ENCODE measurements at regions not wholly inside any gene's neighbourhood (a gene's known extent, or its start where the extent isn't known, plus 50 kb on each side); places are given as distances from the start of the nearest gene placed in this dataset.

GRCh38 chr9:16121601-16122286 lies 568.9 kb downstream of the CCDC171 start:
- ATAC-seq (no peak), DNase-seq (ENCODE audit: low read depth in 1 of 2, low spot score in 1 of 2) (no peak), FAIRE-seq (no peak)
- peaks cover 8% of the 10 kb centered on the region for H3K4me1 ChIP-seq
- ChIA-PET CTCF (interaction anchor here (0.9 to 1.0 kb wide), 2 partner anchors 12 to 19 kb away, joined by 3 read pairs; no protein-coding TSS in a partner anchor), POLR2A (no interaction called here)
- H3K4me2 ChIP-seq = no peak overlapping the region
- WGBS (ENCODE audit: missing lambda C conversion rate) = 69% methylated on average over 7 of the region's 7 CpGs
- no peak overlapping the region for H3K27ac ChIP-seq
- no peak overlapping the region for H3K4me3 ChIP-seq
- no peaks in the 10 kb centered on the region for H3K9me3 ChIP-seq
- TF ChIP-seq TP53 (CRISPR knock-in tag; IDR thresholded peaks at IDR 0.05) (no peak), MAX (IDR thresholded peaks at IDR 0.05) (no peak), USF2 (IDR thresholded peaks at IDR 0.05) (no peak), FOXS1 (CRISPR knock-in tag; IDR thresholded peaks at IDR 0.05) (no peak), GATA3 (IDR thresholded peaks at IDR 0.05; ENCODE audit: borderline replicate concordance) (no peak), HOXA7 (CRISPR knock-in tag; IDR thresholded peaks at IDR 0.05) (no peak), HEYL (CRISPR knock-in tag; IDR thresholded peaks at IDR 0.05) (no peak), REST (IDR thresholded peaks at IDR 0.05) (no peak), HOXB13 (CRISPR knock-in tag; IDR thresholded peaks at IDR 0.05; ENCODE audit: low read depth) (no peak), JUN (IDR thresholded peaks at IDR 0.05) (no peak), PHF8 (IDR thresholded peaks at IDR 0.05; ENCODE audit: borderline replicate concordance, low read depth) (no peak), POLR2A (IDR thresholded peaks at IDR 0.05; ENCODE audit: low read length) (no peak), JUNB (IDR thresholded peaks at IDR 0.05) (no peak), HOXB5 (CRISPR knock-in tag; IDR thresholded peaks at IDR 0.05) (no peak), KDM1A (IDR thresholded peaks at IDR 0.05; ENCODE audit: low read depth) (no peak)

- ChIA-PET CTCF (interaction anchor here (2.9 kb wide), 1 partner anchor 8 kb away, joined by 11 read pairs; no protein-coding TSS in a partner anchor), POLR2A (no interaction called here)
- Histone ChIP-seq H3K4me2 (no peak overlapping the region), H3K9me3 (peaks cover 3% of the 10 kb centered on the region; the same call in 1 of the 3 replicates), H3K27ac (no peak overlapping the region), H3K4me1 (no peaks in the 10 kb centered on the region), H3K4me3 (no peak overlapping the region)
- 80% methylated on average over 2 of the region's 2 CpGs for WGBS (ENCODE audit: missing lambda C conversion rate)
- DNase-seq (ENCODE audit: low read depth in 1 of 2, low spot score in 1 of 2) = no peak
- TF ChIP-seq HEYL (CRISPR knock-in tag; IDR thresholded peaks at IDR 0.05) = no peak
- TF ChIP-seq POLR2AphosphoS2 (conservative IDR thresholded peaks at IDR 0.05; ENCODE audit: low read length) = no peak
- TF ChIP-seq CEBPB (IDR thresholded peaks at IDR 0.05) = no peak
- no peak for TF ChIP-seq TP53 (CRISPR knock-in tag; IDR thresholded peaks at IDR 0.05)
- TF ChIP-seq CHD4 (IDR thresholded peaks at IDR 0.05; ENCODE audit: borderline replicate concordance) = no peak
- TF ChIP-seq TFCP2L1 (CRISPR knock-in tag; IDR thresholded peaks at IDR 0.05) = no peak
- TF ChIP-seq FOXS1 (CRISPR knock-in tag; IDR thresholded peaks at IDR 0.05) = no peak
- no peak for TF ChIP-seq ZNF302 (CRISPR knock-in tag; IDR thresholded peaks at IDR 0.05)
- no peak for TF ChIP-seq RAD21 (conservative IDR thresholded peaks at IDR 0.05 in 1 of 2, IDR thresholded peaks at IDR 0.05 in 1 of 2)
- no peak for FAIRE-seq
- ATAC-seq = no peak
Measured at GRCh38 chr9:16125629-16126028, 572.8 kb downstream of the CCDC171 start.
